ENCODE measurements at regions not wholly inside any gene's neighbourhood (a gene's known extent, or its start where the extent isn't known, plus 50 kb on each side); places are given as distances from the start of the nearest gene placed in this dataset.
A peak's percentile ranks its signal among the peaks of the same experiment; 100 is the strongest.

GRCh38 chr13:105070452-105070851 is 1465.0 kb downstream of the EFNB2 start:
- DNase-seq: no peak

GRCh38 chr13:105069106-105069505 is 1466.4 kb downstream of the EFNB2 start:
- DNase-seq: no peak

GRCh38 chr13:105063676-105064075 is 1471.8 kb downstream of the EFNB2 start:
- DNase-seq: no peak

GRCh38 chr13:105059786-105060185 is 1475.7 kb downstream of the EFNB2 start:
- no peak for DNase-seq

- DNase-seq: no peak
Observed at GRCh38 chr13:105058517-105058916, 1476.9 kb downstream of the EFNB2 start.

- DNase-seq: no peak
Observed at GRCh38 chr13:105052711-105053110, 1482.8 kb downstream of the EFNB2 start.

- DNase-seq: no peak
Observed at GRCh38 chr13:105050686-105051085, 1484.8 kb downstream of the EFNB2 start.

- no peak for DNase-seq
Observed at GRCh38 chr13:105048677-105049076, 1486.8 kb downstream of the EFNB2 start.

- DNase-seq: no peak
Observed at GRCh38 chr13:105047676-105048295, 1487.7 kb downstream of the EFNB2 start.

- DNase-seq: no peak
Observed at GRCh38 chr13:105037110-105037509, 1498.4 kb downstream of the EFNB2 start.

GRCh38 chr13:105035092-105035491 is 1500.4 kb downstream of the EFNB2 start:
- no peak for DNase-seq

GRCh38 chr13:105033999-105034398 is 1501.5 kb downstream of the EFNB2 start:
- DNase-seq: no peak

- DNase-seq: no peak
Observed at GRCh38 chr13:105031306-105031705, 1504.2 kb downstream of the EFNB2 start.

GRCh38 chr13:105030851-105031250 is 1504.6 kb downstream of the EFNB2 start:
- DNase-seq: no peak

- no peak for DNase-seq
Observed at GRCh38 chr13:105019073-105019472, 1516.4 kb downstream of the EFNB2 start.

GRCh38 chr13:105016266-105016665 is 1519.2 kb downstream of the EFNB2 start:
- DNase-seq: no peak

GRCh38 chr13:105008604-105009003 is 1526.9 kb downstream of the EFNB2 start:
- DNase-seq: no peak

- no peak for DNase-seq
Observed at GRCh38 chr13:105007166-105007808, 1528.2 kb downstream of the EFNB2 start.

GRCh38 chr13:104996022-104996421 is 1539.4 kb downstream of the EFNB2 start:
- no peak for DNase-seq

GRCh38 chr13:104993708-104994107 is 1541.8 kb downstream of the EFNB2 start:
- no peak for DNase-seq

- DNase-seq: no peak
Observed at GRCh38 chr13:104987621-104988020, 1547.8 kb downstream of the EFNB2 start.

GRCh38 chr13:104984296-104984818 is 1551.1 kb downstream of the EFNB2 start:
- DNase-seq: peak; percentile 77

- no peak for DNase-seq
Observed at GRCh38 chr13:104983601-104984000, 1551.9 kb downstream of the EFNB2 start.

- DNase-seq: no peak
Observed at GRCh38 chr13:104980586-104980985, 1554.9 kb downstream of the EFNB2 start.
